ENCODE measurements at regions not wholly inside any gene's neighbourhood (a gene's known extent, or its start where the extent isn't known, plus 50 kb on each side); places are given as distances from the start of the nearest gene placed in this dataset.

GRCh38 chr3:117893001-117893400 lies 1141.6 kb downstream of the IGSF11 start:
- Histone ChIP-seq H3K4me2 (peak overlapping the region; percentile 37; the same call in 1 of the 2 replicates), H3K9me3 (no peaks in the 10 kb centered on the region), H3K27ac (ENCODE audit: low read depth in 2 of 2, low read length in 1 of 2) (no peak overlapping the region), H3K27me3 (ENCODE audit: insufficient read depth) (no peaks in the 10 kb centered on the region), H3F3A (replicated peaks; ENCODE audit: insufficient read depth) (no peaks in the 10 kb centered on the region), H3K4me3 (ENCODE audit: low read depth in 2 of 2, low read length in 1 of 2) (no peak overlapping the region), H4K20me1 (ENCODE audit: insufficient read depth) (no peaks in the 10 kb centered on the region), H3K79me2 (ENCODE audit: insufficient read depth) (no peaks in the 10 kb centered on the region), H3K4me1 (ENCODE audit: control insufficient read depth in 1 of 2, insufficient read depth in 2 of 2, low read depth in 1 of 2, low read length in 1 of 2) (peaks cover 8 to 10% of the 10 kb centered on the region in 2 experiments; a peak in 3 of 4 replicates), H2AFZ (ENCODE audit: low read depth) (0 out of 2 replicates have a peak overlapping the region, but pooled peaks have one; percentile 35), H3K36me3 (replicated peaks in 1 of 2; ENCODE audit: control insufficient read depth in 1 of 2, insufficient read depth in 2 of 2, low read length in 1 of 2) (no peaks in the 10 kb centered on the region), H3K9me2 (no peaks in the 10 kb centered on the region), H3K9ac (no peak overlapping the region)
- ChIA-PET CTCF (interaction anchor here (1.3 to 1.5 kb wide), 2 partner anchors 11 to 14 kb away, joined by 4 to 5 read pairs; no protein-coding TSS in a partner anchor), POLR2A (no interaction called here)
- DNase-seq: no peak
- no peak for TF ChIP-seq MEF2A (IDR thresholded peaks at IDR 0.05; ENCODE audit: borderline replicate concordance, low read depth)

DNA sequence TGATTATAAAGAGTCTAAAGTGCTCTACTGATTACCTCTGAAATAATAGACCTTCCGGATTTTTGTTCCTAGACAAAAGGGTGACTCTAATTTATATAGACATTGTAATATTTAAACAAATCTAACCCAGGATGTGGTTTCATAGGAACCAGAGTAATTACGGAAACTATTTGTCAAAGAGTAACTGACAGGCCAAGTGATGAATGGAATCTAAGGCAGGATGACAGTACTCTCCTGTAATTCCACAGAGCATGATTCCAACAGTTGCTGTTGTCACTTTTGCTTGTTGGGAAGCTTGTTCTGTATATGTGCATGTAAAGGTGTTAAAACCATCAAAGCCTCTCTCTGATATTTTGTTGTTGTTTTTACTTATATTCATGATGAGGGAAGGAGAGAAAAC lies 1141.0 kb downstream of the IGSF11 start:
- H3K36me3 ChIP-seq (replicated peaks in 1 of 2; ENCODE audit: control insufficient read depth in 1 of 2, insufficient read depth in 2 of 2, low read length in 1 of 2): no peaks in the 10 kb centered on the region
- WGBS (ENCODE audit: low lambda C conversion rate): 37% methylated on average over 2 of the region's 2 CpGs
- peaks cover 5 to 8% of the 10 kb centered on the region in 2 experiments; a peak in 3 of 4 replicates for H3K4me1 ChIP-seq (ENCODE audit: control insufficient read depth in 1 of 2, insufficient read depth in 2 of 2, low read depth in 1 of 2, low read length in 1 of 2)
- H2AFZ ChIP-seq (ENCODE audit: low read depth): no peak overlapping the region
- ChIA-PET POLR2A (no interaction called here), CTCF (interaction anchor here (1.3 to 1.5 kb wide), 2 partner anchors 11 to 13 kb away, joined by 4 to 5 read pairs; no protein-coding TSS in a partner anchor)
- H3K4me3 ChIP-seq (ENCODE audit: low read depth in 2 of 2, low read length in 1 of 2): no peak overlapping the region
- H3K4me2 ChIP-seq: no peak overlapping the region; the same call in 1 of the 2 replicates
- no peaks in the 10 kb centered on the region for H3K27me3 ChIP-seq (ENCODE audit: insufficient read depth)
- no peaks in the 10 kb centered on the region for H4K20me1 ChIP-seq (ENCODE audit: insufficient read depth)
- peak overlapping the region in 1 of 2 experiments; percentile 16; a peak in 1 of 4 replicates for H3K27ac ChIP-seq (ENCODE audit: low read depth in 2 of 2, low read length in 1 of 2)
- no peaks in the 10 kb centered on the region for H3K79me2 ChIP-seq (ENCODE audit: insufficient read depth)
- H3K9me3 ChIP-seq: no peaks in the 10 kb centered on the region
- TF ChIP-seq ELF1 (IDR thresholded peaks at IDR 0.05) (no peak), TEAD4 (IDR thresholded peaks at IDR 0.05; ENCODE audit: borderline replicate concordance, insufficient read depth) (no peak), USF1 (IDR thresholded peaks at IDR 0.05; ENCODE audit: borderline replicate concordance, low read depth) (no peak), PBX3 (IDR thresholded peaks at IDR 0.05) (peak; percentile 33; the same call in 1 of the 2 replicates), USF2 (IDR thresholded peaks at IDR 0.05; ENCODE audit: borderline replicate concordance, low read depth, low read length) (no peak)
- DNase-seq: no peak
- H3F3A ChIP-seq (replicated peaks; ENCODE audit: insufficient read depth): no peaks in the 10 kb centered on the region
- no peaks in the 10 kb centered on the region for H3K9me2 ChIP-seq
- H3K9ac ChIP-seq: no peak overlapping the region
